ENCODE measurements at regions not wholly inside any gene's neighbourhood (a gene's known extent, or its start where the extent isn't known, plus 50 kb on each side); places are given as distances from the start of the nearest gene placed in this dataset.

DNA sequence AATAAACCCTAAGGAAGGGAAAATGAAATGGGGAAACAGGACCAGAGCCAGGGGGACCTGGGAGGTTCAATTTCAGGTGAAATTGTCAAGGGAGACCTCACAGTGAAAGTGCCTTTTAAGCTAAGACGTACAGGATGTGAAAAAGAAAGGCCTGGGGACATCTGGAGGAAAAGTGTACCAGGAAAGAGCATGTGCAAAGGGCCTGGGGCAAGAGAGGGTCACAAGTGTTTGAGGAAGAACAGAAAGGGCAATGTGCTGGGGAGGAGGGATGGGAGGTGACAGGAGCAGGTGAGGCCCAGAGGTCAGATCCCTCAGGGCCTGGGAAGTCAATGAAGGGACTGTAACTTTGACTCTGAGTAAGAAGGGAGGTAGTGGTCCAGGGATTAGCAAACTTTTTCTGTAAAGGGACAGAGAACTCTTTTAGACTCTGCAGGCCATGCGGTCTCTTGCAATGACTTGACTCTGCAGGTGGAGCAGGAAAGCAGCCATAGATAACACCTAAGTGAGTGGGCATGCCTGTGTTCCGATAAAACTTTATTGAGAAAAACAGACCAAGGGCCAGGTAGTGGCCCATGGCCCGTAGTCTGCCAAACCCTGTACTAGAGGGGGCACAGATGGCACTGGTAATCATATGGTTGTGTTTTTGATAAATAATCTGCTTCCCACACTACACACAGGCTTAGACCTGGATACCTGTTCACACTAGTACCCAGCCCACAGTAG is 93.8 kb downstream of the LITAF start:
- Histone ChIP-seq H3K27me3 (ENCODE audit: control insufficient read depth, insufficient read depth, low read length) (no peaks in the 10 kb centered on the region), H3K9me3 (ENCODE audit: control insufficient read depth, insufficient read depth, low read length) (no peaks in the 10 kb centered on the region), H3K27ac (ENCODE audit: low read depth, low read length) (no peak overlapping the region), H3K36me3 (ENCODE audit: control insufficient read depth, insufficient read depth, low read length) (no peaks in the 10 kb centered on the region), H3K4me3 (ENCODE audit: low read depth, low read length) (no peak overlapping the region), H3K4me1 (ENCODE audit: control insufficient read depth, insufficient read depth, low read length) (peaks cover 22% of the 10 kb centered on the region)
- DNase-seq (ENCODE audit: low read depth in 4 of 6, low spot score in 6 of 6), result no peak
- WGBS (ENCODE audit: insufficient coverage), result 97% methylated on average over 3 of the region's 4 CpGs

DNA sequence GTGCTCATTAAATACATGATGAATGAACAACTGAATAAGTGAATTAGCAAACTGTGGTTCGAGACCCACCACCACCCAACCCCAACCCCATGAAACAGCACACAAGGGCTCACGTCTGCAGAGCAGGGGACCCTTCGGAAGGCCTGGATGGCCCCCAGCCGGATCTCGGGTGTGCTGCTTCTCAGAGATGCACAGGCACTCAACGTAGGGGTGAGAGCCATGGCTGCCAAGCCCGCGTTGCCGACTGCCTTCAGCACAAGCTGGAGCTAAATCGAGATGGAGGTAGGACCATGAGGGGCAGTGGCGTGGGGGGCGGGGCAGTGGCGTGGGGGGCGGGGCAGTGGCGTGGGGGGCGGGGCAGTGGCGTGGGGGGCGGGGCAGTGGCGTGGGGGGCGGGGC is 93.2 kb downstream of the LITAF start:
- Histone ChIP-seq H3K4me3 (ENCODE audit: low read depth, low read length) (no peak overlapping the region), H3K27ac (ENCODE audit: low read depth, low read length) (no peak overlapping the region), H3K27me3 (ENCODE audit: control insufficient read depth, insufficient read depth, low read length) (no peaks in the 10 kb centered on the region), H3K36me3 (ENCODE audit: control insufficient read depth, insufficient read depth, low read length) (no peaks in the 10 kb centered on the region), H3K4me1 (ENCODE audit: control insufficient read depth, insufficient read depth, low read length) (peaks cover 26% of the 10 kb centered on the region), H3K9me3 (ENCODE audit: control insufficient read depth, insufficient read depth, low read length) (no peaks in the 10 kb centered on the region)
- 100% methylated on average over 6 of the region's 20 CpGs for WGBS (ENCODE audit: insufficient coverage)
- DNase-seq (ENCODE audit: low read depth in 4 of 6, low spot score in 6 of 6), result no peak

DNA sequence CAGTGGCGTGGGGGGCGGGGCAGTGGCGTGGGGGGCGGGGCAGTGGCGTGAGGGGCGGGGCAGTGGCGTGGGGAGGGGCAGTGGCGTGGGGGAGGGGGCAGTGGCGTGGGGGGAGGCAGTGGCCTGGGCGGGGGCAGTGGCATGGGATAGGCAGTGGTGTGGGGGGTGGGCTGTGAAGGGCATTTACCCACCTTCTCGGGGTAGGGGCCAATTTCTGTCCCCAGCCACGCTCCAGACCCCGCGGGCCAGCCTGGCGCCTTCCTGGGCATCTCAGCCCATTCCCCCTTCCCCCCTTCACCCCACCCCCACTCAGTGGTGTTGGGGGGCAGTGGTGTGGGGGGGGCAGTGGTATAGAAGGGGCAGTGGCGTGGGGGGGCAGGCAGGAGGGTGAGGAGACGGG is 92.7 kb downstream of the LITAF start:
- Histone ChIP-seq H3K9me3 (ENCODE audit: control insufficient read depth, insufficient read depth, low read length) (no peaks in the 10 kb centered on the region), H3K36me3 (ENCODE audit: control insufficient read depth, insufficient read depth, low read length) (no peaks in the 10 kb centered on the region), H3K27ac (ENCODE audit: low read depth, low read length) (no peak overlapping the region), H3K4me1 (ENCODE audit: control insufficient read depth, insufficient read depth, low read length) (peaks cover 27% of the 10 kb centered on the region), H3K27me3 (ENCODE audit: control insufficient read depth, insufficient read depth, low read length) (no peaks in the 10 kb centered on the region), H3K4me3 (ENCODE audit: low read depth, low read length) (no peak overlapping the region)
- DNase-seq (ENCODE audit: low read depth in 4 of 6, low spot score in 6 of 6), result no peak
- no CpG with 5 or more reads among the region's 17 CpGs for WGBS (ENCODE audit: insufficient coverage)

DNA sequence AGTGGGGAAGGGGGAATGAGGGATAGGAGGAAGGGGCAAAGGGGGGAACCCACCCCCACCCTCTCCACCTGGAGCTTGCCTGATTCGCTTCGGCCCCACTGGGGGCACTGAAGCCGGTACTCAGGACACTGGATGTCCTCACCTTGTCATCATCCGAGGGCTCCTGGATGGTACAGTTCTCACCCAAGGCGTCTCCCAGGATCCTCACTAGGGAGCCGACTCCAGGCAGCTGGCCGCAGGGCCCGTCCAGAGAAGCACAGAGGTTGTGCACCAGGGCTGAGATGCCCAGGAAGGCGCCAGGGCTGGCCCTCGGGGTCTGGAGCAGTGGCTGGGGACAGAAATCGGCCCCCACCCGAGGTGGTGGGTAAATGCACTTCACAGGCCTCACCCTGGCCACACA is 92.3 kb downstream of the LITAF start:
- 93% methylated on average over 12 of the region's 12 CpGs for WGBS (ENCODE audit: insufficient coverage)
- DNase-seq (ENCODE audit: low read depth in 4 of 6, low spot score in 6 of 6), result no peak
- no peaks in the 10 kb centered on the region for H3K9me3 ChIP-seq (ENCODE audit: control insufficient read depth, insufficient read depth, low read length)

DNA sequence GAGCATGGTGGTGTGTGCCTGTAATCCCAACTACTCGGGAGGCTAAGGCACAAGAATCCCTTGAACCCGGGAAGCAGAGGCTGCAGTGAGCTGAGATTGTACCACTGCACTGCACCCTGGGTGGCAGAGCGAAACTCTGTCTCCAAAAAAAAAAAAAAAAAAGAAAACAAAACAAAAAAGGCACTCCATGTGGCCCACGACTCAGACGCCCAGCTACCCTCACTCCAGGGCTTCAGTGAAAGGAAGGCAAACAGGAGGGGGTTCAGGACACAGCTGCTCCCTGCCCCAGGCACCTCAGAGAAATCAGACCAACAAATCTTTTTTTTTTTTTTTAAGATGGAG is 91.7 kb downstream of the LITAF start:
- H3K27ac ChIP-seq (ENCODE audit: low read depth, low read length), result no peak overlapping the region
- 59% methylated on average over 4 of the region's 5 CpGs for WGBS (ENCODE audit: insufficient coverage)
- H3K9me3 ChIP-seq (ENCODE audit: control insufficient read depth, insufficient read depth, low read length), result no peaks in the 10 kb centered on the region

More for the DNA sequence above, 92.3 kb downstream of the LITAF start:
- no peak overlapping the region for H3K4me3 ChIP-seq (ENCODE audit: low read depth, low read length)
- H3K27ac ChIP-seq (ENCODE audit: low read depth, low read length), result no peak overlapping the region
- H3K27me3 ChIP-seq (ENCODE audit: control insufficient read depth, insufficient read depth, low read length), result no peaks in the 10 kb centered on the region
- H3K4me1 ChIP-seq (ENCODE audit: control insufficient read depth, insufficient read depth, low read length), result peaks cover 27% of the 10 kb centered on the region
- no peaks in the 10 kb centered on the region for H3K36me3 ChIP-seq (ENCODE audit: control insufficient read depth, insufficient read depth, low read length)

More for the DNA sequence above, 91.7 kb downstream of the LITAF start:
- no peak for DNase-seq (ENCODE audit: low read depth in 4 of 6, low spot score in 6 of 6)
- Histone ChIP-seq H3K4me3 (ENCODE audit: low read depth, low read length) (no peak overlapping the region), H3K4me1 (ENCODE audit: control insufficient read depth, insufficient read depth, low read length) (peaks cover 27% of the 10 kb centered on the region), H3K27me3 (ENCODE audit: control insufficient read depth, insufficient read depth, low read length) (no peaks in the 10 kb centered on the region), H3K36me3 (ENCODE audit: control insufficient read depth, insufficient read depth, low read length) (no peaks in the 10 kb centered on the region)

Measured in spinal cord (tissue), 9 donors.